ENCODE measurements at regions not wholly inside any gene's neighbourhood (a gene's known extent, or its start where the extent isn't known, plus 50 kb on each side); places are given as distances from the start of the nearest gene placed in this dataset.
"Not testable (repeated sequence)": the region's sequence is repeated elsewhere in the genome, so short reads cannot be mapped to it uniquely, and the experiment has no call there.

- TF ChIP-seq CTCF, POLR2A (IDR thresholded peaks at IDR 0.05): not testable (repeated sequence)
These were observed 158.0 kb downstream of the GNAI1 start for GRCh38 chr7:80292634-80293033.

All from body of pancreas (tissue), 4 donors.